ENCODE measurements at regions not wholly inside any gene's neighbourhood (a gene's known extent, or its start where the extent isn't known, plus 50 kb on each side); places are given as distances from the start of the nearest gene placed in this dataset.

DNA sequence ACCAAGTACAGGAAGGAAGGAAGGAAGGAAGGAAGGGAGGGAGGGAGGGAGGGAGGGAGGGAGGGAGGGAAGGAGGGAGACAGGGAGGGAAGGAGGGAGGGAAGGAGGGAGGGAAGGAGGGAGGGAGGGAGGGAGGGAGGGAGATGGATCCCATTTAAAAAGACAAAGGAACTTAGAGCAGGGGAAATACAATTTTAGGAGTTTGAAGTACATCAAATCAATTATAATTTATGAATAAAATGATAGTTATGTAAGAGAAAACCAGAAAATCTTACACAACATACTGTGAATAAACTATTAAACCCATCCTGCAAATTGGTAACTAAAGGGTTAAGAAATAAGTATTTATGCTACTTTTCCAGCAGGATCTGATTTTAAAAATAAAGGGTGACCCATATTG is 475.9 kb downstream of the HDGFL1 start:
- no peak overlapping the region for H3K27ac Mint-ChIP-seq
- no peak for ATAC-seq
- peaks cover 10% of the 10 kb centered on the region for H3K9me3 Mint-ChIP-seq
- no peak overlapping the region for H3K4me3 Mint-ChIP-seq
- H3K27me3 Mint-ChIP-seq: no peaks in the 10 kb centered on the region
- H3K36me3 Mint-ChIP-seq: no peaks in the 10 kb centered on the region
- no peaks in the 10 kb centered on the region for H3K4me1 Mint-ChIP-seq

DNA sequence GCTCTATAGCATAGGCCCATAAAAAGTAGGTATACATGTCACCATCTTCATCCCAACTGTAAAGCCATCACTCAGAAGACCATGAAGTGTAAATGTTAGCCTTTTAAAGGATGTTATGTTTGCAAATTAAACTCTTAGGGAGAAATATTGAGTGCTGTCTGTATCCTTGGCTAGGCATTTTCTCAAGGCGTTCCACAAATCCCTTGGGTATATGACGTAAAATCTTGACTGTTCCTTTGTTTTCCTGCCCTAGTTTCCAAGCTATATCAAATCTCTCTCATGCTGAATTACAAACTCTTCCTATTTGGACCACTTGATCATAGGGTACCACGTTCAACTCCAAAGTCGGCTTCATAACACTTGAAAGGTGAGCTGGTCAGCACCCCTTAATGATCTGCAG is 486.2 kb downstream of the HDGFL1 start:
- Mint-ChIP-seq H3K27ac (no peak overlapping the region), H3K4me1 (no peaks in the 10 kb centered on the region), H3K4me3 (no peak overlapping the region), H3K27me3 (no peaks in the 10 kb centered on the region), H3K9me3 (peaks cover 6% of the 10 kb centered on the region), H3K36me3 (no peaks in the 10 kb centered on the region)
- no peak for ATAC-seq

DNA sequence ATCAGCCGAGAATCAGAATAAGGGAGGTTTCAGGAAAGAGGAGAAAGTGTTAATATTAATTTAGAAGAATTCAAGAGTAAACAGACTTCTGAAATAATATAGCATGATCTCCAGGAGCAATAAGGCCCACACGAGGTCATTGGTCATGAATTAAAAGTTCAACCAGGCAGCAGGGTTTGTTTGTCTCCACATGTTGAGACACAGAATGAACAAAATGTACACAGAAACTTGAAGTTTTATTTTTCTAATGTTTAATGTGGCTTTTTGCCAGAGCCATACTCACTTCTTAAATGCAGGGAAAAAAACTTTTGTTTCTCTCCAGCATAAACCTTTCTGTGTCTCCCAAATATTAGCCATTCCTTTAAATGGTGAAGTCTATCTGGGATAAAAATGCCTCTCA is 504.5 kb downstream of the HDGFL1 start:
- no peaks in the 10 kb centered on the region for H3K4me1 Mint-ChIP-seq
- H3K27me3 Mint-ChIP-seq: no peaks in the 10 kb centered on the region
- no peaks in the 10 kb centered on the region for H3K36me3 Mint-ChIP-seq
- no peak overlapping the region for H3K27ac Mint-ChIP-seq
- H3K4me3 Mint-ChIP-seq: no peak overlapping the region
- peaks cover 6% of the 10 kb centered on the region for H3K9me3 Mint-ChIP-seq
- no peak for ATAC-seq

DNA sequence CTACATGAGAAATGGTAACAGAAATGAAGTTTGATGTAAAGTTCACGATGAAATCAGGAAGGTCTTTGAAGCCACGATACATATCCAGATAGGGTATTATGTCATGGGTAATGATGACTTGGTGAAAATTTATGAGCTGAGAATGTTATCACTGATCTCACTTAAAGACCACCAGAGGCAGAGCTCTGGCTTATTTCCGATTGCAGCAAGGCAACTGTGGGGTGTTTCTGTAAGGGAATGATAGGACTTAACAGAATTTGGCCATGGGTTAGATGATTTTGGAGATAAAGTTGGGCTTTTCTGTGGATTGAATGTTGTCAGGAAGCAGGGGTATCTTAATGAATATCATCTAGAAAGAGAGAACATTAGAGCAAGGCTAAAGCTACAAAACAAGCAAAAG is 508.4 kb downstream of the HDGFL1 start:
- Mint-ChIP-seq H3K9me3 (peaks cover 12% of the 10 kb centered on the region), H3K27ac (no peak overlapping the region), H3K4me3 (no peak overlapping the region), H3K4me1 (no peaks in the 10 kb centered on the region), H3K36me3 (no peaks in the 10 kb centered on the region), H3K27me3 (no peaks in the 10 kb centered on the region)
- ATAC-seq: no peak

DNA sequence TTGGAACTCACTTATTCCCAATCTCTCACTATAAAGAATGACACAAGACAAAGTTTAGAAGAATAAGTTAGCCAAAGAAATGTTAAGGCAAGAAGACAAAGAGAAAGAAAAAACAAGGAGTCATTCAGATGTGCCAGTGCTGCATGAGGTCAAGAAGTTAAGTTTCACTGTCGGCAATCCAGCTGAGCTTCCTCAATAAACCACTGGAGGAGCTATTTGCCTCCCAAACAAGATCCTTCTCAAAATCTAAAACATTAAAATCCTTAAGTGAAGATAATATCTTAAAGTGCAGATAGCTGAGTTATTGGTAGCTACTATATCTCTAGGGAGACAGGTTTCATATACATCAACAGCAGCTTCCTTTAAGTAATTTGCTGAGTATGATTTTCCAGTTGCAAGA is 512.3 kb downstream of the HDGFL1 start:
- peaks cover 10% of the 10 kb centered on the region for H3K9me3 Mint-ChIP-seq
- no peaks in the 10 kb centered on the region for H3K27me3 Mint-ChIP-seq
- no peaks in the 10 kb centered on the region for H3K36me3 Mint-ChIP-seq
- no peak for ATAC-seq
- no peaks in the 10 kb centered on the region for H3K4me1 Mint-ChIP-seq
- H3K27ac Mint-ChIP-seq: no peak overlapping the region
- H3K4me3 Mint-ChIP-seq: no peak overlapping the region

DNA sequence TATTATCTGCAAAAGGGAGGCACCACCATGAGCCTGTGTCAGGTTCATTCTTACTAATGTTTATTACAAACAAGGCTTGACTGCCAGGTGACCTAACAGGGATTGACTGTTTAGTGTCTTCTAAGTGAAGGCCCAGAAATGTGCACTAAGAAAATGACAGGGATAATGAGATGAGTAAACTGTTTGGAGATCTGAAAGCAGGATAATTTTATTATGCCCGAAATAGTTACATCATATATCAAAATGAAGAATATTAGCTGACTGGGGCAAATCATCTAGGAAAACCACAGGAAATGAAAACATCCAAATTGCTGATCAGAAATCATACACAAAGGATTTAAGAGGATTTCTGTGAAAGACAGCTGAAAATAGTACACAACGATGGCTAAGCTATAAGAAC is 516.7 kb downstream of the HDGFL1 start:
- no peaks in the 10 kb centered on the region for H3K4me1 Mint-ChIP-seq
- H3K9me3 Mint-ChIP-seq: peaks cover 13% of the 10 kb centered on the region
- no peak overlapping the region for H3K27ac Mint-ChIP-seq
- H3K4me3 Mint-ChIP-seq: no peak overlapping the region
- H3K36me3 Mint-ChIP-seq: no peaks in the 10 kb centered on the region
- H3K27me3 Mint-ChIP-seq: no peaks in the 10 kb centered on the region
- ATAC-seq: no peak

DNA sequence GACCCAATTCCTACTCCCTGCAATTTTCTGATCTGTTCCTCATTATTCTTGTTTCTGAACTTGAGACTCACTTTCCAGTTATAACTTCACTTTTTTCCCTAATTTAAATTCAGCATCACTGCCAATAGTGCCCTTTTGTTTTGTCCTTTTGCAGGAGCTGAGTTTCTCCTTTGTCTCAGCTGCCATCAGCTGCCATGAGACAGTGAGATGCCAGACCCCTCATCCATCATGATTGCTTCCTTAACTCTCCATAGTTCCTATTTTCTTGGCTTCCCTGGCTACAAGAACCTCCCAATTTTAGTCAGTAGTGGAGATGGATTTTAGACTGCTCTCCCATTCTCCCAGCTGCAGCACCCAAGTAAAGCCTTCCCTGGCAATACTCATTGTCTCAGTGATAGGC is 518.1 kb downstream of the HDGFL1 start:
- Mint-ChIP-seq H3K27ac (no peak overlapping the region), H3K4me3 (no peak overlapping the region), H3K36me3 (no peaks in the 10 kb centered on the region), H3K4me1 (no peaks in the 10 kb centered on the region), H3K9me3 (peaks cover 21% of the 10 kb centered on the region), H3K27me3 (no peaks in the 10 kb centered on the region)
- no peak for ATAC-seq

DNA sequence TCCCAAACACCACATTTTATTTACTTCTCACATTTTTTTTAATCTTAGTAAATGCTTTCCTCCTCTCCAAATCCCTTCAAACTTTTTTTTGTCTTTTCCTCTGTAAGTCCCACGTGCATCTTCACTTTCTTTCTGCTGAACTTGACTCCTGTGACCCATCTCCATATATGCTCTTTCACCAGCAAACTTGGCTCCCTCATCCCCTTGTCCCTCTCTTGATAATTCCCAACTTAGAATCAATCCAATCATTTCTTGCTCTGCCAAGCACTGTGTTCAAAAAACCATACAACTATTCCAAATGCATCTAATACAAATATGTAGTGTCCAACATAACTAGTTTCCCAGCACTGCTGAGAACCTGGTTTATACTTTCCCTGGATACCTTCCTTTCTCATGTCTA is 519.4 kb downstream of the HDGFL1 start:
- H3K36me3 Mint-ChIP-seq: no peaks in the 10 kb centered on the region

DNA sequence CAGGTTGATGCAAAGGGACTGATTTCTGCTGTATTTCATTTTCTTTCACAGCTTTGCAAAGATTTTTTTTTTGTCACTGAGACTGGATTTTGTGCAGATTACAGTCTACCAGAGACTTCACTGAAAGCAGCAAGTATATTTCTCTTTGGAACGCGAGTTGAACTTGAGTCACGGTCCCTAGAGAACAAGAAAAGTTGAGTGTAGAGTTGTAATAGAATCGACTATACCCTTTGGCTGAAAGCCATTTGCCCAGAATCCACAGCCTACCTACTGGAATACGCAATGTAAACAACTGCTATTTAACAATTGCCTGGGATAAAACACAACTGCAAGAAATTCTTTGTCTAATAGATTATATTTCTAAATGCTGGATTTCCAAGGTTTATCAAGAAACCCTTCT is 520.6 kb downstream of the HDGFL1 start:
- Mint-ChIP-seq H3K4me1 (no peaks in the 10 kb centered on the region), H3K9me3 (peaks cover 25% of the 10 kb centered on the region), H3K27ac (no peak overlapping the region), H3K36me3 (no peaks in the 10 kb centered on the region), H3K4me3 (no peak overlapping the region), H3K27me3 (no peaks in the 10 kb centered on the region)
- ATAC-seq: no peak

More for the DNA sequence above, 519.4 kb downstream of the HDGFL1 start:
- H3K4me1 Mint-ChIP-seq: no peaks in the 10 kb centered on the region
- H3K27ac Mint-ChIP-seq: no peak overlapping the region
- no peak overlapping the region for H3K4me3 Mint-ChIP-seq
- peaks cover 21% of the 10 kb centered on the region for H3K9me3 Mint-ChIP-seq
- no peaks in the 10 kb centered on the region for H3K27me3 Mint-ChIP-seq
- ATAC-seq: no peak

DNA sequence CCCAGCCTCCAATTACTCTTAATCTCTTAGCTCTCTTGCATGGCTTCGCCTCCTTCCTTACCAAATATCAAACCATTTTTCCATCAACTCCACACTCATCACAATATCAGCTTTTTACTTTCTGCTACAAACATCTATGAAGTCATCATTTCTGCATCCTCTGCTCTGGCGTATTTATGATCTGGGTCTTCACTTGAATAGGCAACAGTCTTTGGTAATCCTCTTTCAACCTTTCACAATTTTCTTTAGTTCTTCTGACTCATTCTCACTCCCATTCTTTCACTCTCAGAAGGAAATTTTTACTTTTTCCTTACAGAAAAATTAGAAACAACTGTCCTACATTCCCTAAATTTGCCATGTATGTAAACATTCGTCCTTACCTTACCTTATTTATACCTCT is 522.4 kb downstream of the HDGFL1 start:
- Mint-ChIP-seq H3K4me1 (no peaks in the 10 kb centered on the region), H3K27ac (no peak overlapping the region), H3K27me3 (no peaks in the 10 kb centered on the region), H3K36me3 (no peaks in the 10 kb centered on the region), H3K4me3 (no peak overlapping the region), H3K9me3 (peaks cover 27% of the 10 kb centered on the region)
- no peak for ATAC-seq

DNA sequence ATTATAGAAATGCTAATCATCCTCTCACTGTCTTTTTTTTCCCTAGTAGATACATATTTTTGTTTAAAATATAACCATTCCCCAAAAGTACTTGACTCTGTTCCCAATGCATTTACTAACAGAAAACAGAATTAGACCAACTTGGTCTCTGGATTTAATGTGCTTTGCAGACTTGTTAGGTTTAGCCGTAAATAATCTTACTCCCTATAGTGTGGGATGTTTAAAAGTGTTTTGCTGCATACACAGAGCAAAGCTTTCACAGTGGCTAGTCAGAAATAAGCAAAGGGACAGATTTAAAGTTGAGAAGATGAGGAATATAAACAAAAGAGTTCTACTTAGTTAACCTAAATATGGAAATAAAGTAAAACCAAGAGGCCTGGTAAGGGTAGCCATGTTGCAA is 527.5 kb downstream of the HDGFL1 start:
- Mint-ChIP-seq H3K4me3 (no peak overlapping the region), H3K4me1 (no peaks in the 10 kb centered on the region), H3K36me3 (no peaks in the 10 kb centered on the region), H3K27ac (no peak overlapping the region), H3K27me3 (no peaks in the 10 kb centered on the region), H3K9me3 (peaks cover 23% of the 10 kb centered on the region)
- ATAC-seq: no peak

DNA sequence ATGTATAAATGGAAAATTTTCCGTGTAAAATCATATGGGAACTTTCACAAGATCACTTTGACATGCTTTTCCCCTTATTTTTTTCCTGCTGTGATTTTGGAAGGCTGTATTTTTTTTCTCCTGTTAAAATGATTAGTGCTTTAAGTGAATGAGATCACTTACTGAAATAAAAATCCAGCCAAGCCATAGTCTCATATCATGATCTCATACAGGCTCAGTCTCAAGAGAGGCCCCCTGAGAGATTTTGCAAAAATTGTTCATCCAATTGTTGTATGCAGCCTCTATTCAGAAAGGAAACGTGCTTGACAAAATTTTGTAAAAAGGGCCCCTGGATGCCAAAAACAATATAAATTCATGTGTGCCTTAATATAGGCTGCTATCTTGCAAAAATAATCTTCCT is 528.2 kb downstream of the HDGFL1 start:
- peaks cover 17% of the 10 kb centered on the region for H3K9me3 Mint-ChIP-seq
- no peaks in the 10 kb centered on the region for H3K27me3 Mint-ChIP-seq
- H3K36me3 Mint-ChIP-seq: no peaks in the 10 kb centered on the region
- no peak overlapping the region for H3K27ac Mint-ChIP-seq
- no peak overlapping the region for H3K4me3 Mint-ChIP-seq
- no peak for ATAC-seq
- no peaks in the 10 kb centered on the region for H3K4me1 Mint-ChIP-seq

DNA sequence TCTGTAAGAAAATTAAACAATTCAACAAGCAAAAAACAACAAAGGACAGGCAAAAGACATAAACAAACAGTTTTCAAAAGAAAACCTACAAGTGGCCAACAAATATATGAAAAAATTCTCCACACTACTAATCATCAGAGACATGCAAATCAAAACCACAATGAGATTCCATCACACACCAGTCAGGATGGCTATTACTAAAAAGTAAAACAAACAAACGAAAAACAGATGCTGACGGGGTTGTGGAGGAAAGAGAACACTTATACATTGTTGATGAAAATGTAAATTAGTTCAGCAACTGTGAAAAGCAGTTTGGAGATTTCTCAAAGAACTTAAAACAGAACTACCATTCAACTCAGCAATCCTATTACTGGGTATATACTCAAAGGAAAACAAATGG is 537.6 kb downstream of the HDGFL1 start:
- Mint-ChIP-seq H3K27ac (no peak overlapping the region), H3K9me3 (peaks cover 20% of the 10 kb centered on the region), H3K27me3 (no peaks in the 10 kb centered on the region), H3K36me3 (no peaks in the 10 kb centered on the region), H3K4me3 (no peak overlapping the region), H3K4me1 (no peaks in the 10 kb centered on the region)
- no peak for ATAC-seq

DNA sequence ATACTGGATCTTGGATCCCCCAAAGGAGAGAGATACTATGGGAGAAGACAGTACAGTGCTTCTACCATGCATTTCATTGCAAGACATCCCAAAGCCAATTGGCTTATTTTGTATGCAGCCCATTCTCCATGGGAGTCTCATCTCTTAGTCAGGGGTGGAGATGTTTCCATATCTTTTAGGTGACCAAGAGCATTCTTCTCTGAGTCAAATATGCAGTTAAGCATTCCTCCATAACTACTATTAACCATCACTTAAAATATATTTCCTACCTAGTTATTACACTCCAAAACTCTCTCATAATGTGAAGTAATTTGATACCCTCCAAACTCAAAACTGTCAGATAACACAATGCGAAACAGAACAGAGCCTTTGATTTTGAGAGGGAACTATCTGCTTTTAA is 542.6 kb downstream of the HDGFL1 start:
- Mint-ChIP-seq H3K4me1 (no peaks in the 10 kb centered on the region), H3K27me3 (no peaks in the 10 kb centered on the region), H3K36me3 (no peaks in the 10 kb centered on the region), H3K27ac (no peak overlapping the region), H3K4me3 (no peak overlapping the region), H3K9me3 (peaks cover 18% of the 10 kb centered on the region)
- ATAC-seq: no peak

DNA sequence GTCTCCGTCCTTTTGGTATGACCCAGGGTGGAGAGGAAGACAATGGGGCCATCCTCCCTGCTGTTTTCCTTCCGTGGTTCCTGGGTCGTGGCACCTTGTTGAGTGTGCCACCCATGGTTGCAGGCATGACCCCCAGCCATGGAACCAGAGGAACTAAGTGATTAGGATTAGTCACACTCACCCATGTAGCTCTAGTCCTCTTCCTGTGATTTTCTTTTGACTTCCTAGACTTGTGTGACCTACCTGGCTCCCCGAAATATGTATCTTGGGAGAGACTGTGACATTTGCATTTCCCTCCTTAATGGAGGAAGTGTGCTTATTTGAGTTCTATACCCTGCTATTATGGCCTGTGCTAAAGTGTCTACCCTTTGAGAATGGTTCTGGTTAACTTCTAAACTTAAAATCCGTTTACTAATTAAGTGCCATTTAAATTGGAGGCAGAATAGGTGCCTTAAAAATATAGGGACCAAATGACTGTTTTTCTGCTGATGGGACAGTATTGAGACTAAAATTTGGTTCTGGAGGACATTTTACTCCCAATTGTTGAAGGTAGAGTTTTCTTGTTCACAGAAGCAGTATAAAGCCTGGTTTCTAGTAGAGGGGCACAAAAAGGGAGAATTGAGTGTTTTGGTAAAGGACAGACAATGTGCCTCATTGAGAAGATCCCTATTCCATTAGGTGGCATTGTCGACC is 545.6 kb downstream of the HDGFL1 start:
- no peak overlapping the region for H3K4me3 Mint-ChIP-seq
- H3K36me3 Mint-ChIP-seq: no peaks in the 10 kb centered on the region
- ATAC-seq: no peak
- H3K4me1 Mint-ChIP-seq: no peaks in the 10 kb centered on the region
- H3K27ac Mint-ChIP-seq: no peak overlapping the region
- H3K9me3 Mint-ChIP-seq: peaks cover 13% of the 10 kb centered on the region
- no peaks in the 10 kb centered on the region for H3K27me3 Mint-ChIP-seq

DNA sequence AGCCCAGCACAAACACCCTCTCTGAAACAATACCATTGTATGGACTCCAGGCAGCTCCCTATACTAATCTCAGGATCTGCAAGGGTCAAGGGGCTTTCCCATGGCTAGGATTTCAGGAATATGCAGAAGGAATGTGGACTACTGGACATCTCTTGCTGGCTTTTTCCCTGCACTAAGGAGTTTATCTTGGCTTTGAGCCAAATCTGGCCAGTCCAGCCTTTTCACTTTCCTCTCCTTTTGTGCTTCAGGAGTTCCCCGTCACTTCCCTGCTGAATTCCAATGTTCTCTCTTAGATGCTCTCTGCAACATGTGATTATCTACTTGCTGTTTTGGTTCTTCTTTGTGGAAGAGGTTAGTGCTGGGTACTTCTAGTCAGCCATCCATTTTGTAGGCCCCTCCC is 568.2 kb downstream of the HDGFL1 start:
- no peaks in the 10 kb centered on the region for H3K36me3 Mint-ChIP-seq

DNA sequence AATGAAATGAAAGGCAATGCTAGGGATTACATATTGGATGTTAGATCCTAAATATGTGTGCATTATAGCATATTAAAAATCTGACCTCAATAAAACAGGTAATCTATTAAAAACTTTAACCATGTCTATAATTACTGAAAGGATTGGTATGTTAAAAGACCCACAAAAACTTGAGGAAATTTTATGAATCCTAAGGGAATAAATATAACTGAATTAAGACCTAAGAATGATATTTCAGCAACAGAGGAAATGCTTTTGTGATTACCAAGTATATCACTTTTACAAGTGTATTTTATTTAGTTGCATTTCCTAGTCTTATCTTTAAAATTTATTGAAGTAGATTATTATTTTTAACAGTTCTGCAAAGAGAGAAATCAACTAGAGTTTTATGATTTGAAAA is 571.5 kb downstream of the HDGFL1 start:
- H3K36me3 Mint-ChIP-seq: no peaks in the 10 kb centered on the region
- H3K4me1 Mint-ChIP-seq: no peaks in the 10 kb centered on the region
- H3K27ac Mint-ChIP-seq: no peak overlapping the region
- peaks cover 12% of the 10 kb centered on the region for H3K9me3 Mint-ChIP-seq
- no peak for ATAC-seq
- H3K4me3 Mint-ChIP-seq: no peak overlapping the region
- no peaks in the 10 kb centered on the region for H3K27me3 Mint-ChIP-seq

More for the DNA sequence above, 568.2 kb downstream of the HDGFL1 start:
- Mint-ChIP-seq H3K27ac (no peak overlapping the region), H3K27me3 (no peaks in the 10 kb centered on the region), H3K4me3 (no peak overlapping the region), H3K9me3 (peaks cover 27% of the 10 kb centered on the region), H3K4me1 (no peaks in the 10 kb centered on the region)
- no peak for ATAC-seq
